HG03175 (cell line): ENCODE measurements at regions not wholly inside any gene's neighbourhood (a gene's known extent, or its start where the extent isn't known, plus 50 kb on each side); places are given as distances from the start of the nearest gene placed in this dataset.

Experiments used
- ATAC-seq: cut with Tn5 transposase; IDR thresholded peaks from one replicate; pipeline ENCODE4 v1.9.1; 2021; ENCODE audit warnings: mild to moderate bottlenecking, moderate library complexity; ENCODE audit not compliant: unreplicated experiment

- no peak for ATAC-seq
Observed at GRCh38 chr2:215522237-215522636, 86.4 kb upstream of the FN1 start.

- no peak for ATAC-seq
Observed at GRCh38 chr2:215521031-215521430, 85.2 kb upstream of the FN1 start.

DNA sequence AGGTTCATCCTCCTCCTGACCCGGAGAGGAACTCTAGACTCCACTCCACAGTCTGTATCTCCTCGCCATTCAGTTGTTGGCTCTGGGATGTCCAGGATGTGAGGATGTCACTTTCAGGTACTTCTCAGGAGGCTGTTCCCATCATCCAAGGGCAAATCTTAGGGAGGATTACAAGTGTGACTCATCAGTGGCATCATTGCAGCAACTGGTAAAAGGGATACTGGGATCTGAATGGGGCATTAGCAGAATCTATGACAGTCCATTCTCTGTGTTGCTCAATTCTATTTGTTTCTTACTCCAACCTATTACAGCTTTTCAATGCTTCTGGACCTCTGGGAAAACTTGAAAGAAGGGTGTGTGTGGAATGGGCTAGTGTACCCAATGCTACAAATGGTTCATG, 81.5 kb upstream of the FN1 start:
- ATAC-seq = no peak

- no peak for ATAC-seq
Observed at GRCh38 chr2:215514516-215514915, 78.6 kb upstream of the FN1 start.

GRCh38 chr2:215511454-215512346, 75.8 kb upstream of the FN1 start:
- ATAC-seq = no peak

GRCh38 chr2:215507836-215508235, 72.0 kb upstream of the FN1 start:
- no peak for ATAC-seq

DNA sequence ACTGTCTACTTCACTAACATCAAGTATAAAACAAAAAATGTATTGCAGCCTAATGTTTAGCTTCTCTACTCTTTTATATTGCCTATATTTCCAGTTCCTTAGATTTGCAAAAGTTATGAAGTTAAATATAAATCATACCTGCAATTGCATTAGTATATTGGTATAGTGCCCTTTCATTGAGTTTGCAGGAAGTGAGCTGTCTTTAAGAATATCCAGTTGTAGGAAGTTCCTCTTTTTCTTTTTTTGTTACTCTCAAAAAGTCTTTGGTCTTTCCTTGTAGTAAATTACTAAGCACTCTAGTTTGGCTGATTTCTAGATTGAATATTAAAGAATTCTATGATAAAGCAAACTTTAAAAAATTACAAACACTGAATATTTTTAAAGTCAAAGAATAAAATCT, 71.3 kb upstream of the FN1 start:
- no peak for ATAC-seq

- no peak for ATAC-seq
Observed at GRCh38 chr2:215506604-215506990, 70.7 kb upstream of the FN1 start.

DNA sequence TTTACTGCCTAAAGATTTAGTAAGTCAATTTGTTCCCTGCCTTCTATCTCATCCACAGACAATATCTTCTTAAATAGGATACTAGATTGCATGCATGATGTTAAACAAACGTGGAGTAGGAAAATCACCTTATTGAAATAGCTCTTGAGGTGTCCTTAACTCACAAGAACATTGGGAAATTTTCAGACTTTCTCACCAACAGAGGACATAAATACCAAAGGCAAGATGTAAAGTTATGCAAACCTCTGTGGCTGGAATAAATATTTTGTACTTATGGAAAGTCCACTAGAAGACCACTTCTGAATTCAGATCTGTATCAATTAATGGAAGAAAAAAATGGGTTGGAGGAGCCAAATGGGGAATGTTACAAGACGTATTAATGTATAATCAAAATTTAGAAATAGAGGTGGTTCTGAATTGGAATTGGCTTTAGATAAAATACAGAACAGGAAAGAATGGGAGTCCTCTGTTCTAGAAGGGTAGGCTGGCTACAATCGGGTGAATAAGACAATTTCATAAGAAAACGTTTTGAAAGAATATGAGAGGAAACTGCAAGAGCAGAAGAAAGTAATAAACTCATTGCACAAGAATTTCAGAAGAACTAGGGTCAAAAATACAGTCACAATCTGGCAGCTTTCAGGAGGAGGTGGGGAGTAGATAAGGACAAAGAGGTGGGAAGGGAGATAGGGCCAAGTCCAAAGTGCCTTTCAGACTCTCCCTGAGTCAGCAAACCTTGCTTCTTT, 69.3 kb upstream of the FN1 start:
- ATAC-seq = no peak

DNA sequence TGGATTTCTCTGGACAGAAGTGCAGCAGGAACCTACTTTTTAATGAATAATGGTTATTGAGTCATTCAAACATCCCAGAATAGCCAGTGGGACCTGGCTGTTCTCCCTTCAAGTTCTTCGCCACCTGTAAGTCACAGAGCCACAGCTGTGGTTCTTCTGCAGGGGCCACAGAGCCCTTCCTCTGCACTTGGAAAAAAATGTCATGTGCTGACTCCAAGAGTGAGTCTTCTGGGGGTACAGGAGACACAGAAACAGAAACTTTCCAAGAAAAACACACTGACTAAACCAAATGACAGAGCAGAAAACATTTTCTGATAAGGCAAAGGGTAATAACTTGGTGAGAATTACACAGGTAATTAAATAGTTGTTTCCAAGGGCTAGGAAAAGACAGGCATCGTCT, 68.7 kb upstream of the FN1 start:
- no peak for ATAC-seq

GRCh38 chr2:215503381-215503780, 67.5 kb upstream of the FN1 start:
- no peak for ATAC-seq

- no peak for ATAC-seq
Observed at GRCh38 chr2:215500466-215500865, 64.6 kb upstream of the FN1 start.

GRCh38 chr2:215499331-215499730, 63.5 kb upstream of the FN1 start:
- no peak for ATAC-seq

DNA sequence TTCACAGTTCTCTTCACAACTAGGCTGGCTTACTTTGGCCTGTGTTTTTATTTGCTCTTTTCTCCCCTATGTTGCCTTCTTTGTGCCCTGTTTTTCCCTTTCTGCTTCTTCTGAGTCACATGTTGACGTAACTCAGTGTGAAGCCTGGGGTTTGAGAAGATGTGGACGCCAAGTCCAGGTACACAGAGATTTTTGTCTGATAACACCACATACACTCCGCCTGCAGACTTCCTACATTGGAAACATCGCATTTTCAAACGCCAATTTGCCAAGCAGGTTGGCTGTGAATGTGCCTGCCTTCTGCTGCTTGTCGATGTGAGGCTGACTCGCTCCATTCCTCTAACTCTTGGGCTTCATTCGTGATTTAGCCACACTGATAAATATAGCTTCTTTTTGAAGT, 62.6 kb upstream of the FN1 start:
- no peak for ATAC-seq

GRCh38 chr2:215493376-215493775, 57.5 kb upstream of the FN1 start:
- ATAC-seq = no peak

GRCh38 chr2:215489288-215489848, 53.5 kb upstream of the FN1 start:
- ATAC-seq = no peak

- ATAC-seq = no peak
Observed at GRCh38 chr2:215487002-215487372, 51.1 kb upstream of the FN1 start.

- ATAC-seq = no peak
Observed at GRCh38 chr2:215486291-215487001, 50.6 kb upstream of the FN1 start.
